Nephron progenitor cell (in vitro differentiated cells): ENCODE measurements at regions not wholly inside any gene's neighbourhood (a gene's known extent, or its start where the extent isn't known, plus 50 kb on each side); places are given as distances from the start of the nearest gene placed in this dataset.

ENCODE experiments used
- DNase-seq: peaks from one replicate; pipeline ENCODE4 v3.0.0; 2021
- H3K27ac Mint-ChIP-seq: 2 replicates; pipeline ENCODE4 v1.8.0; 2021; ENCODE audit warnings: mild to moderate bottlenecking, moderate library complexity, mixed read lengths
- H3K27me3 Mint-ChIP-seq: 2 replicates; pipeline ENCODE4 v1.8.0; 2021; ENCODE audit warnings: mild to moderate bottlenecking, low read depth, mixed read lengths; ENCODE audit not compliant: poor library complexity
- H3K36me3 Mint-ChIP-seq: 2 replicates; pipeline ENCODE4 v1.8.0; 2021; ENCODE audit warnings: low read depth, mixed read lengths
- H3K4me1 Mint-ChIP-seq: 2 replicates; pipeline ENCODE4 v1.8.0; 2021; ENCODE audit warnings: mixed read lengths
- H3K4me3 Mint-ChIP-seq: 2 replicates; pipeline ENCODE4 v1.8.0; 2021; ENCODE audit warnings: mild to moderate bottlenecking, moderate library complexity, mixed read lengths
- H3K9me3 Mint-ChIP-seq: 2 replicates; pipeline ENCODE4 v1.8.0; 2021; ENCODE audit warnings: mild to moderate bottlenecking, moderate library complexity, mixed read lengths
- CTCF ChIP-seq: fragments of 200-600 bp; sonication (generic); IDR thresholded peaks from 2 replicates; pipeline ENCODE4 v1.5.0; 2021; ENCODE audit warnings: antibody characterized with exemption

DNA sequence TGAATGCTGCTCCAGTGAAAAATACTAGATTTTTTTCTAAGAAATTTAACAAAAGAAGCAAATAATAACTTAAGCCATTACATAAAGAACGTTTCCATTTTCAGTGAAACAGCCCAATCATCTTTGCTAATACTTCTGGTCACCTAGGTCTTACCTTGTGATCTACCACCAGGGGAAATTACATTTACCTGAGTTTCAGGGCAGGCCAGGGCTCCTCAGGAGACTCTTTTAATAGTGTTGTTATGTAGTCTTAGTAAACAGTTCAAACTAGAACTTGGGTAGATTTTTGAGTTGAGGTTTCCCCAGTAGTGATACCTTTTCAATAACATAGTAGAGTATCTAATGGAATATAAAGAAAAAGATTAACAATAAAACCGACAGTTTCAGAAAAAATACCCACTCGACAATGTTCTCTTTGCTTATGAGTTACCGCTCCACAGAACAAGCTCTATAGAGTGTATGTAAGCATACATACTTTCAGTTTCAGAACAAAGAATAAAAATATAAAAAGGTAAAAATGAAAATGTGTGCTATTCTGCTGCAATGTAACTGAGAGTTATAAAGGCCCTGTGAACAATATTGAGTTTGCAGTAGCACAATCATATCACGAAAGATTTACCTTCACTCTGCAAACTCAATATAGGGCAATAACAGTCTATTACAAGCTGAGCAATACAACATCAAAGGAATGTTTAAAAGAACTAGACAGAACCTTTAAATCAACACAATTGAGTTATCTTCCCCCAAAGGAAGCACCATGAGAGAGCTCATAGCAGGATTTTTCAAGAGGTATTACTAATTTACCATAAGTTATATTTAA is 165.8 kb downstream of the ATOH1 start:
- Mint-ChIP-seq H3K27me3 (no peaks in the 10 kb centered on the region), H3K9me3 (no peaks in the 10 kb centered on the region), H3K4me1 (no peaks in the 10 kb centered on the region), H3K4me3 (no peak overlapping the region), H3K36me3 (no peaks in the 10 kb centered on the region), H3K27ac (no peak overlapping the region)
- TF ChIP-seq CTCF: no peak
- DNase-seq: no peak

GRCh38 chr4:93996895-93997294 is 168.3 kb downstream of the ATOH1 start:
- TF ChIP-seq CTCF: no peak
- no peaks in the 10 kb centered on the region for H3K4me1 Mint-ChIP-seq
- no peaks in the 10 kb centered on the region for H3K36me3 Mint-ChIP-seq
- H3K27ac Mint-ChIP-seq: no peak overlapping the region
- H3K9me3 Mint-ChIP-seq: no peaks in the 10 kb centered on the region
- H3K4me3 Mint-ChIP-seq: no peak overlapping the region
- H3K27me3 Mint-ChIP-seq: peaks cover 3% of the 10 kb centered on the region
- no peak for DNase-seq

- peaks cover 3% of the 10 kb centered on the region for H3K27me3 Mint-ChIP-seq
- no peak for DNase-seq
- TF ChIP-seq CTCF: no peak
- H3K4me1 Mint-ChIP-seq: no peaks in the 10 kb centered on the region
- no peaks in the 10 kb centered on the region for H3K36me3 Mint-ChIP-seq
- H3K9me3 Mint-ChIP-seq: no peaks in the 10 kb centered on the region
- H3K27ac Mint-ChIP-seq: no peak overlapping the region
- no peak overlapping the region for H3K4me3 Mint-ChIP-seq
These were observed 172.0 kb downstream of the ATOH1 start for GRCh38 chr4:94000559-94000958.

GRCh38 chr4:94006932-94007331 is 178.4 kb downstream of the ATOH1 start:
- Mint-ChIP-seq H3K36me3 (no peaks in the 10 kb centered on the region), H3K4me1 (no peaks in the 10 kb centered on the region), H3K27ac (no peak overlapping the region), H3K4me3 (no peak overlapping the region), H3K27me3 (no peaks in the 10 kb centered on the region), H3K9me3 (no peaks in the 10 kb centered on the region)
- DNase-seq: no peak
- no peak for TF ChIP-seq CTCF

DNA sequence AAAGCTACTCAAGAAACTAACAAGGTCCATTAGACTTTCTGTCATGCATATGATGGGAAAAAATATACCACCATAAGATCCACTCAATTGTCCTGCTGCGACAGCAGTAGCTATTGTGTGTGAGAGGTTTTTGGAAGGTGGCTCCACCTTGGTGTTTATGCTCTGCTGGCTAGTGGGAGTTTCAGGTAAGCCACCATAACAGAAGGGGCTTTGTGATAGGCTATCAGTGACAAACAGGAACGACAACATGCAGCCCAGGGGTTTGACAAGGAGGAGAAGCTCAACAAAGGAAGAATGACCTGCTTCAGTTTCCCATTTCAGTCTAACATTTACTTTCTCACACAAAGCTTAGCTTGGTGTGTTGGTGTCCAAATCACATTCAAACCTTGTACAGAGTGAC is 182.6 kb downstream of the ATOH1 start:
- no peak for TF ChIP-seq CTCF
- H3K36me3 Mint-ChIP-seq: no peaks in the 10 kb centered on the region
- no peak for DNase-seq
- no peak overlapping the region for H3K4me3 Mint-ChIP-seq
- H3K4me1 Mint-ChIP-seq: no peaks in the 10 kb centered on the region
- H3K9me3 Mint-ChIP-seq: no peaks in the 10 kb centered on the region
- no peak overlapping the region for H3K27ac Mint-ChIP-seq
- H3K27me3 Mint-ChIP-seq: no peaks in the 10 kb centered on the region
